ENCODE measurements at regions not wholly inside any gene's neighbourhood (a gene's known extent, or its start where the extent isn't known, plus 50 kb on each side); places are given as distances from the start of the nearest gene placed in this dataset.

DNA sequence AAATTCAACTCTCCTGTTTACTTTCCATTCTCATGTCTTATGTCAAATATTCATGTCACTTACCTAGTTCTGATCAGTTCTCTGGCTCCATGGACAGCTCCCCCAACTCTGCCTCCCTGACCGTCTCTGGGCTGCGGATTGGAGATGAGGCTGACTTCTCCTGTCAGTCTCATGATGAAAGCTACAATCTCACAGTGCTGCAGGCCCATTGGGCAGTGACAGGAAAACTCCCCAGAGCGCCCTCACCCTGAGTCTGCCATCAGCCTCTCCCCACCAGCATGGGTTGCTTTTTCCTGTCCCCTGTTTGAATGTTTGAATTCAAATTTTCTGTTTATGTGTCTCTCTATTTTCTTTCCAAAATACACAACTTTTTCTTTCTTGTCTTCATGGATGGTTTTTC is 63.8 kb upstream of the TOP3B start:
- H3K23ac ChIP-seq (ENCODE audit: insufficient read length): no peak overlapping the region
- H4K8ac ChIP-seq (ENCODE audit: extremely low read depth, insufficient read depth, low read length): no peak overlapping the region
- no peak overlapping the region for H2AK5ac ChIP-seq (ENCODE audit: low read depth, low read length)
- POLR2A ChIA-PET (ENCODE audit: partially characterized antibody): no interaction called here
- no peak overlapping the region for H2AFZ ChIP-seq (ENCODE audit: low read length)
- no peaks in the 10 kb centered on the region for H3K79me2 ChIP-seq (ENCODE audit: control insufficient read depth in 1 of 2, insufficient read depth in 2 of 2, low read length in 2 of 2)
- no peak overlapping the region for H3K18ac ChIP-seq (ENCODE audit: extremely low read depth, low read length)
- no peak overlapping the region for H3K4me3 ChIP-seq (ENCODE audit: extremely low read depth in 1 of 4, insufficient read depth in 2 of 4, low read depth in 3 of 4, low read length in 4 of 4)
- peaks cover 0 to 1% of the 10 kb centered on the region in 2 experiments for H4K20me1 ChIP-seq (replicated peaks in 1 of 2; ENCODE audit: control insufficient read depth in 1 of 2, insufficient read depth in 2 of 2, low read length in 2 of 2)
- H3K4me1 ChIP-seq (replicated peaks in 1 of 4; ENCODE audit: control insufficient read depth in 3 of 4, insufficient read depth in 4 of 4, low read length in 3 of 4): no peaks in the 10 kb centered on the region
- H4K5ac ChIP-seq (ENCODE audit: insufficient read length, low read depth, low read length): no peak overlapping the region
- H4K91ac ChIP-seq (replicated peaks; ENCODE audit: insufficient read length, low read length): no peak overlapping the region
- no peak overlapping the region for H2BK20ac ChIP-seq (ENCODE audit: low read length)
- FAIRE-seq (no peak), DNase-seq (ENCODE audit: low read depth in 1 of 2, low spot score in 2 of 2) (no peak)
- H3K79me1 ChIP-seq (ENCODE audit: low read depth, low read length): no peaks in the 10 kb centered on the region
- CTCF ChIA-PET (ENCODE audit: partially characterized antibody): interaction anchor here (0.7 to 5.0 kb wide), 4 partner anchors 9 to 64 kb away, joined by 3 to 34 read pairs (median 6); no protein-coding TSS in a partner anchor
- H3K4me2 ChIP-seq (ENCODE audit: insufficient read depth in 1 of 2, low read depth in 2 of 2, low read length in 2 of 2): no peak overlapping the region
- no peaks in the 10 kb centered on the region for H3K23me2 ChIP-seq (ENCODE audit: low read depth, low read length)
- peaks cover 43 to 75% (median 70%) of the 10 kb centered on the region in 4 experiments for H3K27me3 ChIP-seq (replicated peaks in 1 of 4; ENCODE audit: control insufficient read depth in 3 of 4, extremely low read depth in 1 of 4, insufficient read depth in 3 of 4, low read length in 3 of 4)
- no peak overlapping the region for H2BK15ac ChIP-seq (ENCODE audit: low read length)
- no peak overlapping the region for H2BK5ac ChIP-seq (ENCODE audit: low read depth, low read length)
- TF ChIP-seq CBX8 (IDR thresholded peaks at IDR 0.05; ENCODE audit: borderline replicate concordance, low read depth, low read length): no peak
- no peak for TF ChIP-seq POU5F1 (IDR thresholded peaks at IDR 0.05; ENCODE audit: low read depth, low read length)
- TF ChIP-seq TAF1 (IDR thresholded peaks at IDR 0.05; ENCODE audit: low read depth, low read length): no peak
- no peak for TF ChIP-seq ZNF274 (IDR thresholded peaks at IDR 0.05; ENCODE audit: borderline replicate concordance, extremely low read depth, low read length)
- no peak overlapping the region for H3K14ac ChIP-seq (ENCODE audit: insufficient read length)
- no peak overlapping the region for H3K56ac ChIP-seq (replicated peaks; ENCODE audit: insufficient read length, low read depth, low read length)
- H3K4ac ChIP-seq (replicated peaks; ENCODE audit: insufficient read length, low read depth, low read length): no peak overlapping the region
- H3K27ac ChIP-seq (ENCODE audit: low read depth, low read length): no peak overlapping the region
- H3K36me3 ChIP-seq (ENCODE audit: control insufficient read depth in 2 of 4, insufficient read depth in 4 of 4, low read length in 3 of 4): no peaks in the 10 kb centered on the region
- 52% methylated on average over 3 of the region's 3 CpGs; no CpG with 5 or more reads in 1 of the 2 experiments for WGBS, 2 experiments (ENCODE audit: extremely low coverage in 1 of 2, insufficient coverage in 1 of 2, insufficient read length in 1 of 2, insufficient replicate concordance in 2 of 2, low coverage in 1 of 2, low lambda C conversion rate in 2 of 2, missing lambda C conversion rate in 1 of 2)
- H2BK120ac ChIP-seq (replicated peaks; ENCODE audit: low read depth, low read length): no peak overlapping the region
- H3K9me3 ChIP-seq (ENCODE audit: insufficient read depth in 2 of 2, low read depth in 1 of 2, low read length in 1 of 2): no peaks in the 10 kb centered on the region
- no peak overlapping the region for H2BK12ac ChIP-seq (ENCODE audit: low read depth, low read length)
- no peak overlapping the region for H3K9ac ChIP-seq (replicated peaks in 1 of 4; ENCODE audit: extremely low read depth in 1 of 4, low read depth in 3 of 4, low read length in 3 of 4)
